B cell (primary cell): ENCODE measurements at regions not wholly inside any gene's neighbourhood (a gene's known extent, or its start where the extent isn't known, plus 50 kb on each side); places are given as distances from the start of the nearest gene placed in this dataset.

Experiments used
- EZH2 ChIP-seq: IDR thresholded peaks from 2 replicates; pipeline ENCODE4 v1.6.1; 2012; ENCODE audit warnings: borderline replicate concordance, low read depth, mild to moderate bottlenecking, moderate library complexity, low read length; ENCODE audit not compliant: insufficient read depth, poor library complexity, severe bottlenecking
- TF ChIP-seq, protein P1 (sequence below): fragments of 200-600 bp; IDR thresholded peaks from one replicate; pipeline ENCODE4 v1.8.0; 2022; ENCODE audit warnings: antibody characterized with exemption, mild to moderate bottlenecking

DNA sequence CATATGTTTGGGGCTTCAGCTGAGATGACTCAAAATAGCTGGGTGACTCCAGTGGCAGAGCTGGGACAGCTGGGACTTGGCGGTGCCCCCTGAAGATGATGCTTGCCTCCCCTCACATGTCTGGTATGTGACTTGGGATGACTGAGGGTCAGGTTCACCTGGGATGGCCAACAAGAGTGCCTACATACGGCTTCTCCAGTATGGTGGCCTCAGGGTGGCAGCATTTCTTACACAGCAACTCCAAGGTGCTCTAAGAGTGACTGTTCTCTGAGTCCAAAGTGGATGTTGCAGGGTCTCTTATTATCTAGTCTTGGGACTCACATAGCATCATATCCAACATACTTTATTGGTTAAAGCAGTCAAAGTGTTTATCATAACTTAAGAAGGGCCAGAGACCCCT is 87.8 kb upstream of the CENPW start:
- no peak for TF ChIP-seq EZH2
- TF ChIP-seq, protein P1, sequence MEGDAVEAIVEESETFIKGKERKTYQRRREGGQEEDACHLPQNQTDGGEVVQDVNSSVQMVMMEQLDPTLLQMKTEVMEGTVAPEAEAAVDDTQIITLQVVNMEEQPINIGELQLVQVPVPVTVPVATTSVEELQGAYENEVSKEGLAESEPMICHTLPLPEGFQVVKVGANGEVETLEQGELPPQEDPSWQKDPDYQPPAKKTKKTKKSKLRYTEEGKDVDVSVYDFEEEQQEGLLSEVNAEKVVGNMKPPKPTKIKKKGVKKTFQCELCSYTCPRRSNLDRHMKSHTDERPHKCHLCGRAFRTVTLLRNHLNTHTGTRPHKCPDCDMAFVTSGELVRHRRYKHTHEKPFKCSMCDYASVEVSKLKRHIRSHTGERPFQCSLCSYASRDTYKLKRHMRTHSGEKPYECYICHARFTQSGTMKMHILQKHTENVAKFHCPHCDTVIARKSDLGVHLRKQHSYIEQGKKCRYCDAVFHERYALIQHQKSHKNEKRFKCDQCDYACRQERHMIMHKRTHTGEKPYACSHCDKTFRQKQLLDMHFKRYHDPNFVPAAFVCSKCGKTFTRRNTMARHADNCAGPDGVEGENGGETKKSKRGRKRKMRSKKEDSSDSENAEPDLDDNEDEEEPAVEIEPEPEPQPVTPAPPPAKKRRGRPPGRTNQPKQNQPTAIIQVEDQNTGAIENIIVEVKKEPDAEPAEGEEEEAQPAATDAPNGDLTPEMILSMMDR = no peak
